HPDE6-E6E7 (cell line): ENCODE measurements at regions not wholly inside any gene's neighbourhood (a gene's known extent, or its start where the extent isn't known, plus 50 kb on each side); places are given as distances from the start of the nearest gene placed in this dataset.
"Not testable (repeated sequence)": the region's sequence is repeated elsewhere in the genome, so short reads cannot be mapped to it uniquely, and the experiment has no call there.

Source experiments
- DNase-seq: peaks from one replicate; pipeline ENCODE4 v3.0.0; 2011; ENCODE audit warnings: missing footprints; ENCODE audit errors: extremely low spot score

DNA sequence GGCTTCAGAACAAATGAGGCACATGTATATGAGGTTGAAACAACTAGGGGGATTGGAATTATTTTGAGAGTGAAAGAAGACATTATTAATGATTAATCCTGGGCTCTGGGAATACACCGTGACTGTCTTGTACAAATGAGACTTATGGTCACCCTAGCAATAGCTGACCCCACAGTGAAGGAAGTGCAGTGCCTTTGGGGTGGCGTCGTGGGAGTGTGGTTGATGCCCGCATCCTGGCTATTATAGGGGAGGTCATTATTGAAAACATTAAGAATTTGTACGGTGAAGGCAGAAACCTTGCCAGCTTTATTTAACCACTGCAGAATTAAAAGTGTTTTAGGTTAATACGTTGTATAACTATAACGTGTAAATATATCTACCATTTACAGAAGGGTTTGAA, 296.7 kb downstream of the CYRIA start:
- no peak for DNase-seq

DNA sequence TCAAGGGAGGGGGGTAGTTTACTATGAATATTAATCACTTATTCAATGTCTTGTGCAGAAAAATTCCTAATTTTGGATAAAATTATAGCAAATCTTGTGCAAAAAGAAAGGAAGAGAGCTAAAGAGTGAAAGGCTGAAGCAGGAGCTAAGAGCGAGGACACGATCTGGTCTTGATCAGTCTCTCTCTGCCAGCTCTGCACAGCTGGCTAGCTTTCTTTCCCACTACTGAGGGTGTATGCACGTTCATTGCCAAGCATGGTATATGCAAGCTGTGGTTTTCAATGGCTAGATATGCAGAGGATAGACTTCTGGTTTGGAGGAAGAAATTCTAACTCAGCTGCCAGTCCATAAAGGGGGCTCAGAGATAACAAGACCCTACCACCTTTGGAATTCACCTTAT, 297.3 kb downstream of the CYRIA start:
- no peak for DNase-seq

DNA sequence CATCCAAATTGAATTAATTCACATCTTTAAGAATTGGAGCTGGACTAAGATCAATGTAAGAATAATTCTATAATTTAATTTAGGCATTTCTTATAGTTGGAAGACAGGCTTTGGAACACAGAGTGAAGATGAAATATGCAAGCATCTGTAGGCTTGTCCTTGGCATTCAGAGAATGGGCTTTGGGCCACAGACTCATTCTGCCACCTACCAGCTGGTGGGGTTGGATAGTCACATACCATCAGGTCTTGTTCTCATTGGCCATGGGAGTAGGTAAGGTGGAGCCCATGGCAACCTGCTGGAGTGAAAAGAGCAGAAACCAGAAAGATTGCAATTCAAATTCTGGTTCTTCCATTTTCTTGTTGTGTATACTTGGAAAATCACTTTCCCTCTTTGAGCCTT, 300.3 kb downstream of the CYRIA start:
- no peak for DNase-seq

DNA sequence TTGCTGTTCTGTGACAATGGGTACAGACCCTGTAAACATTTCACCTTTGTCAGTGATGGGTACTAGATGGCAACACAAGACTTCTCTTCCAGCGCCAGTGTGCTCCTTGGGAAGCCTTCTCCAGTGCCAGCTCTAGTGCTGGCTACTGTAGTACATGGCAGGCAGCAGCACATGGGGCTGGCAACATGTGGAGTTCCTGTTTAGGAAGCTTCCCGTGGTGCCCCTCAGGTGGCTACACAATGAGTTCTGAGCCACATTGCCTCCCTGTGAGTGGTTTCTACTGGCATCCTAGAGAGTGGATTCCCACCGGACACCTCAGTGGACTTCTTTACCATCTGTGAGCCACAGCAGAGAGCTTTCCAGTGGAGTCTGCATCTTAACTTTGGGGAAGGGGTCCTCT, 302.1 kb downstream of the CYRIA start:
- no peak for DNase-seq

DNA sequence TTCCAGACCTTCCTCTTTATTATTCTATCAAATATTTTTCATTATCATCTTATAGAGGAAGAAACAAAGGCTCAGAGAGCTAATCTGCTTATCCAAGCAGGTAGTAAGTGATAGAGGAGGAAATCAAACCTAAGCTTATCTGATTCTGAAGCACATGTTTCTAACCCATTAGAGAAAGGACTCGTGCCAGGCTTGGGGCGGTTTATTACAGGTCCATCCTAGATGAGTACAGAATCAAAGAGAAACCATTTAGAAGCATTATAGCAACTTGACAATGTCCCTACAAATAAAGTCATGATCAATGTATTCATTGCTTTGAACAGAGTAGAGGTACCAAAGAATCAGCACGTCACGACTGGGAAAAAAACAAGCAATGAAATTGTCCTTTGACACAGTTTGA, 303.0 kb downstream of the CYRIA start:
- no peak for DNase-seq

DNA sequence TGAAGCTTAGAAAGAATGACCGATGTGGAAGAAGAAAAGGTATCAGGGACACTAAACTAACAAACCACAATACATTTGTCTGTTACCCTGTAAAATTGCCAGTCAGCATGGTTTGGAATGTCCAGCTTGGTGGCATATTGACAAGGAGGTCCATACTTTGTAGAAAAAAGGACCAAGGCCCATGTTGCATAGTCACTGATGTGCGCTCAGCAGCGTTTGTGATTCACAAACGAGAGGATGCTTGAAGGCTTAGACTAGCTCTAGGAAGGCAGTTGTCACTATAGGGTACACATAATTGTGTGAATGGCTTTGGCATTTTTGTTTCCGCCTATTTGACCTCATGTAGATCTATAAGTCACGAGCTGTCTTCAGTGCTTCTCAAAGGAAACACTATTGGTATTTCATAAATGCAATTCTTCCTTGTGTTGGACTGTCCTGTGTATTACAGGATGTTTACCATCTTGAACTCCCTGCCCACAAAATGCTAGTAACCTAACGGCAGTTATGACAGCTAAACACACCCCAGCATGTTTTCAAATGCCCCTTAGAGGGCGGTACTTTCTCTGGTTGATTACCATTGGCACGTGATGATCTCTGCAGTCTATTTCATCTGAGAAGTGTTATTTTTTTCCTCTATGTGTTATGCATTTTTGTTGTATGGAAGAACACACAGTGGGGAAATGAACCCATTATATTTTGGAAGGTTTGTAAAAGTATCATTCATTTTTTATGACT, 304.2 kb downstream of the CYRIA start:
- no peak for DNase-seq

DNA sequence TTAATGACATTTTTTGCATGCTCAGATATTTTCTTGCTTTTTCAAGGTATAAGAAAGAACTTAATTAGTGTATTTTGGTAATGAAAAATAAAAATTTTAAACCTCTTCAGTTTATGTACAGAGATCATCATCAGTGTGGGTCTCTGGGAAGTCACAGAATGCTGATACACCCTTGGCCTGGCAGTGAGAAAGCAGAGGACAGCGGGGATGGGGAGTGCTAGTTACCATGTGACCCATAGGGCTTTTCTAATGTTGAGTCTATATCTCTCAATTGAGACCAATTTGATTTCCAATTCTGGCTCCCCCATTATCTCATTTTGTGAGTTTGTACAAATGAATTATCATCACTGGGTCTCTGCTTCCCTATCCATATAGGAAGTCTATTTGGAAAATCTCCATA, 305.7 kb downstream of the CYRIA start:
- DNase-seq, result no peak

DNA sequence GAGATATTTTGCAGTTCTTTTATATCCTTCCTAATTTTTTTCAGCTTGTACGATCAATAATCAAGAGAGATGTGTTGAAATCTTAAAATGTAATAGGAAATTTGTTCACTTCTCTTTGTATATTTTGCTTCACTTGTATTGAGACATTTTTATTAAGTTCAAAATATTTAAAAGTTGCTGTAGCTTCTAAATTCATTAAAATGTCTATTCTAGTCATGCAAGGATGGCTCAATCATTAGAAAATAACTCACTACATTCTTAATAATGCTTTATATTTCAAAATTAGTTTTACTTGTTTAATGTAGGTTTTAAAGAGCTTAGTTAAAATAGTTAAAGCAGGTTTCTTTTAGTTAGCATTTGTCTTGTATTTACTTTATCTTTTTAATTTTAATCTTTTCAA, 308.4 kb downstream of the CYRIA start:
- no peak for DNase-seq

DNA sequence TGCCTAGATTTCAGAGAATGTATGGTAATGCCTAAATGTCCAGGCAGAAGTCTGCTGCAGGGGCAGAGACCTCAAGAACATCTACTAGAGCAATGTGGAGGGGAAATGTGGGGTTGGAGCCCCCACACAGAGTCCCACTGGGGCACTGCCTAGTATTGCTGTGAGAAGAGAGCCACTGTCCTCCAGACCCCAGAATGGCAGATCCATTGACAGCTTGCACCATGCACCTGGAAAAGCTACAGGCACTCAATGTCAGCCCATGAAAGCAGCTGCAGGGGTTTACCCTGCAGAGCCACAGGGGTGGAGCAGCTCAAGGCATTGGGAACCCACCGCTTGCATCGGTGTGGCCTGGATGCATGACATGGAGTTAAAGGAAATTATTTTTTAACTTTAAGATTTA, 314.1 kb downstream of the CYRIA start:
- DNase-seq, result no peak

DNA sequence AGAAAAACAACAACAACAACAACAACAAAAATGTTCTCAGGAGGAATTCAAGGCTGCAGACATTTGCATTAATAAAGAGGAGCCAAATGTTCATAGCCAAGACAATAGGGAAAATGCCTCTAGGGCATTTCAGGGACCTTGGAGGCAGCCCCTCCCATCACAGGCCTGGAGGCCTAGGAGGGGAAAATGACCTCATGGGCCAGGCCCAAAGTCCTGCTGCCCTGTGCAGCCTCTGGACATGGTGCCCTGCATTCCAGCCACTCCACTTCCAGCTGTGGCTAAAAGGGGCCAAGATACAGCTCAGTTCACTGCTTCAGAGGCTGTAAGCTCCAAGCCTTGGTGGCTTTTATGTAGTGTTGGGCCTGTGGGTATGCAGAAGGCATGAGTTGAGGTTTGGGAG, 314.5 kb downstream of the CYRIA start:
- no peak for DNase-seq

DNA sequence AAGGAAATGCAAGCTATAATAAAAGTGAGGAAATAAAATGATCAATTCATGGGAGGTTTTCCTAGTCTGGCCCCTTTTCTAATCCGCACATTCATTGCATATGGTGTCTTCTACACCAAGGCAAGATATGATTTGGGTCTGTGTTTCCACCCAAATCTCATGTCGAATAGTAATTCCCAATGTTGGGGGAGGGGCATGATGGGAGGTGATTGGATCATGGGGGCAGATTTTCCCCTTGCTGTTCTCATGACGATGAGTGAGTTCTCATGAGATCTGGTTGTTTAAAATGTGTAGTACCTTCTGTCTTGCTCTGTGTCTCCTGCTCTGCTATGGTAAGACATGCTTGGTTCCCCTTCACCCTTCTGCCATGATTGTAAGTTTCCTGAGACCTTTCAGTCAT, 315.4 kb downstream of the CYRIA start:
- no peak for DNase-seq

DNA sequence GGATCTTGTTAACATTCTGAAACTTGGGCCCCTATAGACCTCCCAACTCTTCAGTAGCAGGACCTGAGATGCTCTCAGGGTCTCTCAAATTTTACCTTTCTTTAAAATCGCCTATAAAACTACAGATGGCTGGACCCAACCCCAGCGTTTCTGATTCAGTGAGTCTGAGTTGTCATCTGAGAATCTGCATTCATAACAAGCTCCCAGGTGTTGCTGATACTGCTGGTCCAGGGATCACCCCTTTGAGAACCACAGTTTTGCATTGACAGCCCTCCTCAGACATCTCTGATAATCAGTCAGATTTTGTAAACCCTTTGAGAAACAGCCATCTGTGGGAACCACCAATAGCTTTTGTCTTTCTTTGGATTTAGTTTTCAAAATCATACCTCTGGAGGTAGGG, 315.8 kb downstream of the CYRIA start:
- no peak for DNase-seq

DNA sequence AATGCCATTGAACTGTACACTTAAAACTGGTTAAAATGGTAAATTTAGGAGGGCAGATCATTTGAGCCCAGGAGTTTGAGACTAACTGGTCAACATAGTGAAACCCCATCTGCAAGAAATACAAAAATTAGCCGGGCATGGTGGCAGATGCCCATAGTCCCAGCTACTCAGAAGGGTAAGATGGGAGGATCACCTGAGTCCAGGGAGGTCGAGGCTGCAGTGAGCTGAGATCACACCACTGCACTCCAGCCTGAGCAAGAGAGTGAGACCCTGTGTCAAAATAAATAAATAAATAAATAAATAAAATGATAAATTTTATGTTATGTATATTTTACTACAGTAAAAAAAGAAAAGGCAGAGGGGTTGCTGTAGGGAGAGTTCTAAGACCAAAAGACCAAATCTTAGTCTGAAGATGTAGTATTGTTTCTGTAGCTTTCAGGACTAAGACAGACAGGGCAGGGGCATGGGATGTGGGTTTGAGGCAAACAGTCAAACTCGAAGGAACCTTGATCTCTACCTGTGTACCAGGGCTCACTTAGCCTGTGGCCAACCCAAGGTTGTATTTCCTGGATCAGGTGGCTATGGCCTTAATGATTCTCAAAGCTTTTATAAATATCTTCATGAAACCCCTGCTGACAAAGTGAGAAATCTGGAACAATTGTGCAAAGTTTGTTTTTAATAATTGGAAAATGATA, 316.7 kb downstream of the CYRIA start:
- no peak for DNase-seq

DNA sequence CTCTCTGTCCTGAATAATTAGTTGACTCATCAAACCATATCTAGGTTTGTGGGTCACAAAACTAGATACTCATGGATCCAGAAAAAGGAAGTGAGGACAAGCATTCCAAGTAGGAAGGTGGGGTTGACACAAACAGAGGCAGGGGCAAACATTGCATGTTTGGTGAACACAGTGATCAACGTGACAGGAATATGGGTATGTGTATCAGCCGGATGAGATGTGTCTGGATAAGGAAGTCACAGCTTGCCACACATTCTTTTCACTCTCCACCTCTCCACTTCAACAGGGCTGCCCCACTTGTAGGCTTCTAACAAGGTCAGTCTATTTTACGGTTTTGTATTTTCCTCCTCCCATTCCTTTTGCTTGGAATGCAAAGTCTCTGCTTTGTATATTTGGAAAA, 319.0 kb downstream of the CYRIA start:
- no peak for DNase-seq

DNA sequence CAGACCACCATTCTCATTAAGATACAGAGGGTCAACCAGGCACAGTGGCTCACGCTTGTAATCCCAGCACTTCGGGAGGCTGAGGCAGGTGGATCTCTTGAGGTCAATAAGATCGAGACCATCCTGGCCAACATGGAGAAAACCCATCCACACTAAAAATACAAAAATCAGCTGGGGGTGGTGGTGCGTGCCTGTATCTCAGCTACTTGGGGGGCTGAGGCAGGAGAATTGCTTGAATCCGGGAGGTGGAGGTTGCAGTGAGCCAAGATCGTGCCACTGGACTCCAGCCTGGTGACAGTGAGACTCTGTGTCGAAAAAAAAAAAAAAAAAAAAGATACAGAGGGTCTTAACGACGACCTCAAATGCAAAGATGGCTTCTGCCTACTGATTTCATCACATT, 320.4 kb downstream of the CYRIA start:
- not testable (repeated sequence) for DNase-seq

DNA sequence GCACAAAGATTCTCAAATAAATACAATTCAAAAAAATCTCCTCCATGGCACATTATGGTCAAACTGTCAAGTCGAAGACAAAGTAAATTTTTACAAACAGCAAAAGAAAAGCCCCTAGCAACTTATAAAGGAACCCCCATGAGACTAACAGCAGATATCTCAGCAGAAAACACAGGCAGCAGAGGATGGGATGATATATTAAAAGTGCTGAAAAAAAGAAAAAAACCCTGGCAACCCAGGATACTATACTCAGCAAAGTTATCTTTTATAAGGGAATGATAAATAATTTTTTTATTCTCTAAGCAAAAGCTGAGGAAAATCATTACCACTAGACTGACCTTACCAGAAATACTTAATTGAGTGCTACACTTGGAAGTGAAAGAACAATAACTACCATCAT, 326.4 kb downstream of the CYRIA start:
- no peak for DNase-seq

DNA sequence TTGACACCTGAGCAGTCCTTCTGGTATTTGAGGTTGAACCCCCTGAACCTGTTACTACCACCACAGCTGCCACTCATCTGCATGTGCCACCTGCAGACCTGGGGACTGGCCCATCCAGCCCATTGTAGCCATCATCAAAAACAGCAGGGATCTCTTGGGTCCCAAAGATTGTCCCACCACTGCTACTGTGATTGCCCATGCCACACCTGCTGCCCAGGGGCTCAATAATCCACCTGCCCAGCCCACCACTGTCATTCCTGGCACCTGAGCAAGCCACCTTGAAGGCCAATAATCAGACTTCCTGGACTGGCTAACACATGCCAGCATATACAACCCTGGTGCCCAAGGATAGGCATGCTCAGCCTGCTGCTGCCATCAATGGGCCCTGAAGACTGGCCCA, 327.6 kb downstream of the CYRIA start:
- DNase-seq, result no peak

DNA sequence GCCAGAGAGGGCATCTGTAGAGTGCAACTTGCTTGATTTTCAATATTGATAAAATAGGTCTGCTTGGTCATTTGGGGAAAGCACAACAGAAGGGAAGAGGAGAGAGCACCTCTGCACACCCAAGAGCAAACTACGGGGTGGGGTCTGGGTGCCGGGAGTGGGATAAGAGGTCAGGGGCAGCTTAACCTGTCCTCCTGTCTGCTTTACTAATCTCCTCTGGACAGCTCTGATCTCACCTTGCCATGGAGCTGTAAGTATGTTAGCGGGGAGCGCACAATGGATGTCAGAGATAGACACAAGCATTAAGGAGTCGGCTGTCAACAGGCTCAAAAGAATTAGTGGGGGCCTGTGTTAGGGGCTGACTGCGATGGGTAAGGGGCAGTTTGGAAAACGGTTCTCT, 328.7 kb downstream of the CYRIA start:
- DNase-seq, result no peak

DNA sequence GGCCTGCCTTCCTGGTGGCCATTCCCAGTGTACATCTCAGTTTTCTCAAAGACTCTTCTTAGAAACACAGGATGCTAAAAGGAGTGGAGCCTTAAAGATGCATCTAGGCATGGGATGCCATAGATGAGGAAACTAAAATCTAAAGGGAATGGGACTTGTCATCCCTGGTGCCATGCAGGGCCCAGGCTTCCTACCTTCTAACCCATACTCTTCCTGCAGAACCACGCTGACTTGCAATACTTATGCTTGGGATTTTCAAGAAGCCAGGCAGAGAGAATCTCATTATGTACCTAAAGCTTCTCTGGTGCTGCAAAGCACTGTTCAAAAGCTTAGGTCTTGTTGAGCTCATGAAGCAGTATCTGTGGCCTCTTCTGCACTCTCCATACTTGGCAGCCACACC, 329.1 kb downstream of the CYRIA start:
- DNase-seq, result no peak

DNA sequence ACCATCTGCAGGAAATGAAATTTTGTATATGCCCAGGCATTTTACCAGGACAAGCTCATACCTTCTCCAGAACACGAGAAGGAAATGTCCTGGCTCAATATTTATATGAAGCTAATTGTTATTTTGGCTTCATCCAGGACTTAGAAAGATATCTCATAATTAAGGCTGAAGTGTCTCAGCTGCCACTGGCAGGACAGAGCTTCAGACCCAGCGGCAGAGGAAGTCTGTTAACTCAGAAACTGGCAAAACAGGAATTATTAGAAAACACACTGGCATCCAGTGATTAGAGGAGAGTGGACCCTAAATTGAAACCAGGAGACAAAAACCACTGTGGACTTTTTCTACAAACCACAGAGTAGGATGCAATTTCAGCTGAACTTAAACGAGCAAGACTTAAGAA, 329.7 kb downstream of the CYRIA start:
- no peak for DNase-seq

DNA sequence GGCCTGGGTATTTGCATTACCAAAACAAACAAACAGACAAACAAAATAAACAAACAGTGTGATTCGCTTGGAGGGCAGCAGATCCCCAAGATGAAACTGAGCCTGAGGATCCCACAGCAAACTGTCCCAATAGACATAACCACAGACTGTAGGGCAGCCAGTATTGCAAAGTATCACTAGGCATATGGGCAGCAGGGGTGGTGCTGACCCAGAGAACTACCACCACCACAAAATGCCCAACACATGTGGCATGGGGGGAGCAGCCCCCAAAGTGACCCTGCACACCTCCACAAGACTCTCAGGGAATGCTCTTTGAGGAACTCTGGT, 330.1 kb downstream of the CYRIA start:
- no peak for DNase-seq

DNA sequence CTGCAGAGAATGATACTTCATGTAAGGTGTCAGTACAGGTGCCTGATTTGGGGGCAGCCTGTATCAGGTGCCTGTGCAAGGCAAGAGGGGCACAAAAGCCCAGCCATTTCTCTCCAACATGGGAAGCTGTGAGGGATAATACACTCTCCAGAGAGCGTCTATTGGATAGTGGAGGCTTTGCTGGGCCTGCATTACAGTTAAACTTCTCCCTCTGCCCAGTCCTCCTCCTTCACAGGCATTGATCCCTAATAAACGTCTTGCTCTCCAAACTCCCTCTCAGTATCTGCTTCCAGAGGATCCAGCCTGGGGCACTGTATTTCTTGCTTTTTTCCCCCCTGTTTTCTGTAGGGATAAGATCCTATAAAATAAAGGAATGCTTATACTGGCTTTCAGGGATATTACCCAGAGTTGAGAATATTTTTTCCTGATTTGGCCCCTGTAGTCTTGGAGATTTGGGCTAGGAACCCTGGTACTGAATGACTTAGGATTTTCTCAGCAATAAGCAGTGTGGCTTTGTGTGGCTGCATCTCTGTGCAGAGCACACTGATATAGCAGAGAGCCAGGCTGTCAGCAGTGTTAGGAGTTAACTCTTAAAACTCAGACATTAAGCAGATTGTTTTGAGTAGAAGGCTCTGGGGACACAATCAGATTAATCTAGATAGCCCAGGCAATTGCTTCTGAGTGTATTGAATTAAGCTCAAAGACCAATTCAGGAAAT, 330.6 kb downstream of the CYRIA start:
- DNase-seq, result no peak

DNA sequence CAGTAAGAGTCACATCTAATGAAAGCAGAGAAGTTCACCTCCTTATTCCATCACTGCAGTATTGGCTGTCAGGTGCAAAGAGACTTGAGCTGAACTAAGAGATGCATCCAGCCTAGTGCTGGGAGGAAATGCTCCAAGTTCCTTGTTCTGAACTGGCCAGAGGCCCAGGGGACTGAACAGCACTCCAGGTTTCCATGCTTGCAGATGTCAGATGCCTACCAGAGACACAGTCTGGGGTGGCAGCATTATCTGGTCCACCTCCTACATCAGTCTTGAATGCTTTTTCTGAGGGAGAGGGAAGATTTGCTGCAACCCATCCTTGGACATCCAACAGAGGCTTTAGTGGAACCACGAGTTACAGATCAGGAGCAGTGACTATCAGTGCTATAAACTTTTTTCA, 331.3 kb downstream of the CYRIA start:
- DNase-seq, result no peak
